NCI-H748 (cell line): ENCODE measurements at regions not wholly inside any gene's neighbourhood (a gene's known extent, or its start where the extent isn't known, plus 50 kb on each side); places are given as distances from the start of the nearest gene placed in this dataset.
A peak's percentile ranks its signal among the peaks of the same experiment; 100 is the strongest.

Experiments used
- DNase-seq: peaks from one replicate; lab custom pipeline; 2025; ENCODE audit not compliant: unreplicated experiment; lab: John Stamatoyannopoulos, UW

- no peak for DNase-seq
Observed at GRCh38 chr9:99282406-99282805, 60.3 kb downstream of the SEC61B start.

GRCh38 chr9:99285965-99286364 lies 63.9 kb downstream of the SEC61B start:
- no peak for DNase-seq

GRCh38 chr9:99286536-99286935 lies 64.5 kb downstream of the SEC61B start:
- no peak for DNase-seq

GRCh38 chr9:99287641-99288040 lies 65.6 kb downstream of the SEC61B start:
- no peak for DNase-seq

- no peak for DNase-seq
Observed at GRCh38 chr9:99288830-99289229, 66.7 kb downstream of the SEC61B start.

- no peak for DNase-seq
Observed at GRCh38 chr9:99294850-99295461, 72.9 kb downstream of the SEC61B start.

GRCh38 chr9:99296291-99296951 lies 74.3 kb downstream of the SEC61B start:
- DNase-seq: no peak

- no peak for DNase-seq
Observed at GRCh38 chr9:99298614-99299013, 76.5 kb downstream of the SEC61B start.

- DNase-seq: peak; percentile 42
Observed at GRCh38 chr9:99299211-99300102, 77.4 kb downstream of the SEC61B start.

- no peak for DNase-seq
Observed at GRCh38 chr9:99300103-99300439, 78.0 kb downstream of the SEC61B start.

- no peak for DNase-seq
Observed at GRCh38 chr9:99300603-99301002, 78.5 kb downstream of the SEC61B start.

GRCh38 chr9:99303177-99303576 lies 81.1 kb downstream of the SEC61B start:
- DNase-seq: peak; percentile 24

- no peak for DNase-seq
Observed at GRCh38 chr9:99305124-99305523, 83.0 kb downstream of the SEC61B start.

GRCh38 chr9:99305820-99306811 lies 84.0 kb downstream of the SEC61B start:
- no peak for DNase-seq

- DNase-seq: peak; percentile 89
Observed at GRCh38 chr9:99307851-99308250, 85.8 kb downstream of the SEC61B start.

- DNase-seq: no peak
Observed at GRCh38 chr9:99309141-99309939, 87.3 kb downstream of the SEC61B start.

- no peak for DNase-seq
Observed at GRCh38 chr9:99312736-99313135, 90.7 kb downstream of the SEC61B start.

GRCh38 chr9:99319048-99319447 lies 97.0 kb downstream of the SEC61B start:
- no peak for DNase-seq

GRCh38 chr9:99322299-99322698 lies 100.2 kb downstream of the SEC61B start:
- DNase-seq: no peak
